Body of pancreas (tissue), 4 donors: ENCODE measurements at regions not wholly inside any gene's neighbourhood (a gene's known extent, or its start where the extent isn't known, plus 50 kb on each side); places are given as distances from the start of the nearest gene placed in this dataset.

ENCODE experiments used
- ATAC-seq: fragments of 150-250 bp; one replicate; pipeline ENCODE4 v1.9.1; 2016
- DNase-seq, 4 donors: peaks; one replicate each; pipeline ENCODE4 v3.0.0-alpha.2; 2019
- H3K27ac ChIP-seq, 4 donors: fragments of 200-600 bp; sonication (generic); 1 replicate in 3 of 4; 2 replicates in 1 of 4; pipeline versions ENCODE4 v1.5.1 to v1.6.1; 2016 to 2019; ENCODE audit warnings: mild to moderate bottlenecking in 1 of 4, mixed read lengths in 1 of 4, moderate library complexity in 1 of 4
- H3K27me3 ChIP-seq, 2 donors: fragments of 200-600 bp; sonication (generic); one replicate each; pipeline ENCODE4 v1.6.0; 2016; ENCODE audit warnings: mild to moderate bottlenecking in 1 of 2
- H3K36me3 ChIP-seq, 2 donors: fragments of 200-600 bp; sonication (generic); replicated peaks in 1 of 2; 2 replicates each; pipeline ENCODE4 v1.5.1; 2016; ENCODE audit warnings: low read depth in 2 of 2; ENCODE audit not compliant: insufficient read depth in 1 of 2
- H3K4me1 ChIP-seq: fragments of 200-600 bp; sonication (generic); one replicate; pipeline ENCODE4 v1.6.0; 2016
- H3K4me3 ChIP-seq, 2 donors: fragments of 200-600 bp; sonication (generic); 1 replicate in 1 of 2; 2 replicates in 1 of 2; pipeline ENCODE4 v1.5.1; 2016 to 2019
- H3K9me3 ChIP-seq, 3 donors: fragments of 200-600 bp; sonication (generic); 1 replicate in 2 of 3; 2 replicates in 1 of 3; pipeline ENCODE4 v1.5.1; 2016
- CTCF ChIP-seq, 7 experiments: fragments of 450-650 bp in 4 of 7; fragments of 200-600 bp in 3 of 7; sonication (generic) in 3 of 7; IDR thresholded peaks; one replicate each; pipeline ENCODE4 v1.5.1; 2016 to 2019; ENCODE audit warnings: antibody characterized with exemption in 7 of 7
- POLR2A ChIP-seq, 3 donors: fragments of 450-650 bp; IDR thresholded peaks; one replicate each; pipeline ENCODE4 v1.6.1; 2016; ENCODE audit warnings: antibody characterized with exemption in 3 of 3, mild to moderate bottlenecking in 2 of 3
- WGBS, 2 donors: methylation state at CpG; one replicate each; pipeline ENCODE4 v1.1.5; 2017; 5-methylcytosine and 5-hydroxymethylcytosine counted together
- intact Hi-C: fragments of 100-400 bp; cut with DNase I; formaldehyde crosslinking; loops from one replicate; pipeline ENCODE4 v1.15.1; 2023

DNA sequence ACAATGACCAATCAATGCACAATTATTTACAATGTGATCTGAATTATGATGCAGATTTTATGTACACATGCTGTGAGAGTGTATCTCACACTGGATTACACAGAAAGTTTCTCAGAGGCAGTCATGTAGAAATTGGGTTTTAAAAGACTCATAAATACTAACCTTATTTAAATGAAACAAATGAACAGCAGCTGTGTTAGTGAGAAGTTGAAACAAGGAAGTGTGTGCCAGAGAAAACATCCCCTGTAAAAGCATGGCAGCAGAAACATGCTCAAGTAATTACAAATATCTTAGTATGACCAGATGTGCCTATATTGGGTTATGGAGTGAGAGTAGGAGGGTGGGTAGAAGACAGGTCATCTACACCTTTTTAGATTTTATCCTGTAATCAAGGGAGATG lies 723.7 kb downstream of the C12orf50 start:
- no peaks in the 10 kb centered on the region for H3K9me3 ChIP-seq
- TF ChIP-seq POLR2A (IDR thresholded peaks at IDR 0.05), result no peak
- TF ChIP-seq CTCF (IDR thresholded peaks at IDR 0.05), result no peak
- DNase-seq, result no peak
- intact Hi-C loops, result no loop called here
- no peaks in the 10 kb centered on the region for H3K4me1 ChIP-seq
- H3K27me3 ChIP-seq, result no peaks in the 10 kb centered on the region
- H3K27ac ChIP-seq, result no peak overlapping the region
- no peaks in the 10 kb centered on the region for H3K36me3 ChIP-seq
- no peak overlapping the region for H3K4me3 ChIP-seq
- ATAC-seq, result no peak

DNA sequence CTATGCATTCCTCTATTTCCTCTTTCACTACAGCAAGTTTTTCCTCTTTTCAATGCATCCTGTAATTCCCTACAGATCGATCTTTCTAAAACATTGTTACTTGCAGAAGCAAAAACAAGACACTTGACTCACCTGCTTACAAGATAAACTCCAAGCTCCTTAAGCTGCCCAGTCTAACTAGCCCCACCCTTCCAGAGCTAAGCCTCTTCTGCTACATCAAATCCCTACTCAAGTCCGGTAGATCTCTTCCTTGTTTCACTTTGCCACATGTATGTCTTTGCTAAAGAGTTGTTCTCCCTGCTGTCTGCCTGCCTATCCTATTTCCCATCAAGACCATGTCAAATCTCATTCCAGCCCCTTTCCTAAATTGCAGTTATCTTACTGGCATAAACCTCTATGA lies 724.8 kb downstream of the C12orf50 start:
- no peak overlapping the region for H3K4me3 ChIP-seq
- no peak overlapping the region for H3K27ac ChIP-seq
- DNase-seq (no peak), ATAC-seq (no peak)
- TF ChIP-seq POLR2A (IDR thresholded peaks at IDR 0.05), result no peak
- TF ChIP-seq CTCF (IDR thresholded peaks at IDR 0.05), result no peak
- H3K27me3 ChIP-seq, result no peaks in the 10 kb centered on the region
- H3K36me3 ChIP-seq, result no peaks in the 10 kb centered on the region
- no peaks in the 10 kb centered on the region for H3K4me1 ChIP-seq
- intact Hi-C loops, result no loop called here
- no peaks in the 10 kb centered on the region for H3K9me3 ChIP-seq
- WGBS, 2 donors, result 58 to 82% methylated on average over 2 of the region's 2 CpGs

DNA sequence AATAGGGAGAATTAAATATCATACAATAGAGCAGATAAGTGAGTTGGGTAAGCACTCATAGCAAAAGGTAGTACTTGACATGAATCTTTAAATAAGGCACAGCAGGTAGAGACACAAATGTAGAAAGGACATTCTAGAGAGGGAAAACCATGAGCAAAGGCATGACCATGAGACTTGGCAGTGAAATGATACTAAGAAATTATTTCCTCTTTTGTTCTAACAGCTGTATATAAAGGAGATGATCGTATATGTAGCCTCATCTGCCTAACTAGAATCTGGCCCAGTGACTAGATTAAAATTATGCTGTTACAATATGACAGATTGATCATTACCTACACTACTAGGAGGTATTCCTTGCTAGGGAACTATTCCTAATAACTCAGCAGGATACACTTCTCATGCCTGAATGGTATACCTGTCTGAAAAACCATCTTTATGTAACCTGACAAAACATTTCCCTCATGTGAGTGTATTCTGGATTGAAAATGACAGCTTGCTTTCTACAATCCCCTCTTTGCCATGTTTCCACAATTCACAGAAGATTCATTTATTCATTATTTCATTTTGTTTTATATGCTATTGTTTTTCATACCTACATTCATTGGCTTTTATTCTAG lies 725.7 kb downstream of the C12orf50 start:
- Histone ChIP-seq H3K9me3 (no peaks in the 10 kb centered on the region), H3K27ac (no peak overlapping the region), H3K36me3 (no peaks in the 10 kb centered on the region), H3K27me3 (no peaks in the 10 kb centered on the region), H3K4me1 (peaks cover 5% of the 10 kb centered on the region), H3K4me3 (no peak overlapping the region)
- intact Hi-C loops, result no loop called here
- TF ChIP-seq CTCF (IDR thresholded peaks at IDR 0.05) (no peak), POLR2A (IDR thresholded peaks at IDR 0.05) (no peak)
- 79 to 84% methylated on average over 1 of the region's 1 CpG for WGBS, 2 donors
- DNase-seq (no peak), ATAC-seq (no peak)

DNA sequence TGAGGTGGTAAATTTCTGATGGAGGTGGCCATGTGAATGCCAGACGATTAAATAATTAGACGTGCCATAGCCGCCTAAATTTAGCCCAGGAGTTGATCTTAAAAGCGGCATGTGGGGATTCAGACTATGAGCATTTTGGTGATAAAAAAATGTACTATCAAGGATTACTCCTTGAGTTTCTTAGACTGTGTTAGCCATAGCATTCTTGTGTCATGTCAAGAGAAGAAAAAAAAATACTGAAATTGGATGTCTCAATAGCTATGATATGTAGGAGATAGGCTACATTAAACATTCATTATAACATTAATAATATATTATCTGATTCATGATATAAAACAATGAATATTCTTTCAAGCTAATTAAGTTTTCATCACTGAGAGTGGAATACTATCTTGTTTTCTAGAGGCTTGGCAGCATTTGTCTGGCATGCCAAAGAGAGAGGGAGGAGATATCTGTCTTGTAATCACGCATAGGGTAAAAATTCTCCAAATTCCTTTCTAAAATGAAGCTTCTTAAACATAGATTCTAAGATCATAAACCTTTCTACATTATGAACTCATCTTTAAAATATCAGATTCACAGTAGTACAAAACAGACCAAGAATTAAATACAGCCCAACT lies 727.0 kb downstream of the C12orf50 start:
- Histone ChIP-seq H3K36me3 (no peaks in the 10 kb centered on the region), H3K4me3 (no peak overlapping the region), H3K27me3 (no peaks in the 10 kb centered on the region), H3K4me1 (peaks cover 9% of the 10 kb centered on the region), H3K27ac (no peak overlapping the region), H3K9me3 (no peaks in the 10 kb centered on the region)
- 84 to 85% methylated on average over 5 of the region's 5 CpGs for WGBS, 2 donors
- TF ChIP-seq POLR2A (IDR thresholded peaks at IDR 0.05) (no peak), CTCF (IDR thresholded peaks at IDR 0.05) (no peak)
- ATAC-seq, result no peak
- intact Hi-C loops, result no loop called here
- no peak for DNase-seq

DNA sequence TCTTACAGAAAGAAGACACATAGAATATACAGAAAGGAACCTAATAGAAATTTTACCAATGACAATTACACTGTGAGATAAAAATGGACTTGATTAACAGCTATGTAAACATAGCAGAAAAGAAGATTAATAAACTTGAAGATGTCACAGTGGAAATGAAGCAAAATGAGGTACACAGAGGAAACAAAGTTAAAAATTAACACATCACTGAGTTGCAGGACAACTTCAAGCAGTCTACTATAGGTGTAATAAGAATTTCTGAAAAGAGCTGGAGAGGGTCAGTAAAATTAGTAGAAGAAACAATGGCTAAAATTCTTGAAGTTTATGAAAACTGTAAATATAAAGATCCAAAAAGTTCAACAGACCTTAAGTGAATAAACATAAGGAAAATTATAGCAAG lies 738.7 kb downstream of the C12orf50 start:
- Histone ChIP-seq H3K27ac (no peak overlapping the region), H3K27me3 (no peaks in the 10 kb centered on the region), H3K9me3 (no peaks in the 10 kb centered on the region), H3K4me1 (no peaks in the 10 kb centered on the region), H3K4me3 (no peak overlapping the region), H3K36me3 (no peaks in the 10 kb centered on the region)
- ATAC-seq (no peak), DNase-seq (no peak)
- intact Hi-C loops, result no loop called here
- TF ChIP-seq POLR2A (IDR thresholded peaks at IDR 0.05) (no peak), CTCF (IDR thresholded peaks at IDR 0.05) (no peak)
